GM19023 (cell line): ENCODE measurements at regions not wholly inside any gene's neighbourhood (a gene's known extent, or its start where the extent isn't known, plus 50 kb on each side); places are given as distances from the start of the nearest gene placed in this dataset.

Experiments used
- ATAC-seq: cut with Tn5 transposase; IDR thresholded peaks from one replicate; pipeline ENCODE4 v1.9.1; 2021; ENCODE audit warnings: mild to moderate bottlenecking, moderate library complexity; ENCODE audit not compliant: unreplicated experiment

GRCh38 chr10:121290674-121291073, 307.6 kb downstream of the FGFR2 start:
- no peak for ATAC-seq

GRCh38 chr10:121291376-121291775, 306.9 kb downstream of the FGFR2 start:
- ATAC-seq: no peak

GRCh38 chr10:121291823-121292222, 306.4 kb downstream of the FGFR2 start:
- no peak for ATAC-seq

GRCh38 chr10:121292321-121292720, 305.9 kb downstream of the FGFR2 start:
- no peak for ATAC-seq

- ATAC-seq: no peak
Measured at GRCh38 chr10:121293110-121293509, 305.1 kb downstream of the FGFR2 start.

- ATAC-seq: no peak
Measured at GRCh38 chr10:121294630-121295029, 303.6 kb downstream of the FGFR2 start.

- no peak for ATAC-seq
Measured at GRCh38 chr10:121296378-121296777, 301.9 kb downstream of the FGFR2 start.

- no peak for ATAC-seq
Measured at GRCh38 chr10:121296881-121297585, 301.2 kb downstream of the FGFR2 start.

GRCh38 chr10:121300723-121301122, 297.5 kb downstream of the FGFR2 start:
- no peak for ATAC-seq

- ATAC-seq: no peak
Measured at GRCh38 chr10:121302541-121303180, 295.6 kb downstream of the FGFR2 start.

- no peak for ATAC-seq
Measured at GRCh38 chr10:121303287-121303890, 294.9 kb downstream of the FGFR2 start.

- ATAC-seq: no peak
Measured at GRCh38 chr10:121305066-121305465, 293.2 kb downstream of the FGFR2 start.

GRCh38 chr10:121306159-121306673, 292.0 kb downstream of the FGFR2 start:
- no peak for ATAC-seq

- no peak for ATAC-seq
Measured at GRCh38 chr10:121307411-121307980, 290.7 kb downstream of the FGFR2 start.

GRCh38 chr10:121308020-121308419, 290.2 kb downstream of the FGFR2 start:
- ATAC-seq: no peak

GRCh38 chr10:121309164-121309563, 289.1 kb downstream of the FGFR2 start:
- no peak for ATAC-seq

- no peak for ATAC-seq
Measured at GRCh38 chr10:121310151-121310711, 288.0 kb downstream of the FGFR2 start.

- ATAC-seq: no peak
Measured at GRCh38 chr10:121311812-121312443, 286.3 kb downstream of the FGFR2 start.

- no peak for ATAC-seq
Measured at GRCh38 chr10:121312587-121312986, 285.7 kb downstream of the FGFR2 start.

GRCh38 chr10:121313119-121313875, 284.9 kb downstream of the FGFR2 start:
- no peak for ATAC-seq
